ENCODE measurements at regions not wholly inside any gene's neighbourhood (a gene's known extent, or its start where the extent isn't known, plus 50 kb on each side); places are given as distances from the start of the nearest gene placed in this dataset.

- DNase-seq (ENCODE audit: low spot score) = no peak
- H3K4me3 ChIP-seq = no peak overlapping the region
- no peaks in the 10 kb centered on the region for H3K27me3 ChIP-seq
- no peaks in the 10 kb centered on the region for H3K9me3 ChIP-seq
- no peak overlapping the region for H3K27ac ChIP-seq
- no peaks in the 10 kb centered on the region for H3K36me3 ChIP-seq
- TF ChIP-seq CTCF (IDR thresholded peaks at IDR 0.05) = no peak
- H3K4me1 ChIP-seq = no peaks in the 10 kb centered on the region
These were observed 221.2 kb upstream of the TMPO start for GRCh38 chr12:98294051-98294805.

- H3K4me1 ChIP-seq = no peaks in the 10 kb centered on the region
- no peak overlapping the region for H3K4me3 ChIP-seq
- H3K36me3 ChIP-seq = no peaks in the 10 kb centered on the region
- no peak for TF ChIP-seq CTCF (IDR thresholded peaks at IDR 0.05)
- no peaks in the 10 kb centered on the region for H3K27me3 ChIP-seq
- no peaks in the 10 kb centered on the region for H3K9me3 ChIP-seq
- no peak overlapping the region for H3K27ac ChIP-seq
- DNase-seq (ENCODE audit: low spot score) = no peak
These were observed 219.7 kb upstream of the TMPO start for GRCh38 chr12:98295681-98296080.

GRCh38 chr12:98296462-98297079 is 218.8 kb upstream of the TMPO start:
- H3K9me3 ChIP-seq = no peaks in the 10 kb centered on the region
- no peak overlapping the region for H3K27ac ChIP-seq
- no peak for DNase-seq (ENCODE audit: low spot score)
- H3K27me3 ChIP-seq = no peaks in the 10 kb centered on the region
- H3K36me3 ChIP-seq = no peaks in the 10 kb centered on the region
- H3K4me1 ChIP-seq = no peaks in the 10 kb centered on the region
- H3K4me3 ChIP-seq = no peak overlapping the region
- no peak for TF ChIP-seq CTCF (IDR thresholded peaks at IDR 0.05)

GRCh38 chr12:98297538-98297937 is 217.9 kb upstream of the TMPO start:
- Histone ChIP-seq H3K27me3 (no peaks in the 10 kb centered on the region), H3K9me3 (no peaks in the 10 kb centered on the region), H3K27ac (no peak overlapping the region), H3K4me1 (no peaks in the 10 kb centered on the region), H3K4me3 (no peak overlapping the region), H3K36me3 (no peaks in the 10 kb centered on the region)
- no peak for TF ChIP-seq CTCF (IDR thresholded peaks at IDR 0.05)
- DNase-seq (ENCODE audit: low spot score) = no peak

- Histone ChIP-seq H3K4me1 (no peaks in the 10 kb centered on the region), H3K27me3 (no peaks in the 10 kb centered on the region), H3K4me3 (no peak overlapping the region), H3K27ac (no peak overlapping the region), H3K9me3 (no peaks in the 10 kb centered on the region), H3K36me3 (no peaks in the 10 kb centered on the region)
- DNase-seq (ENCODE audit: low spot score) = no peak
- no peak for TF ChIP-seq CTCF (IDR thresholded peaks at IDR 0.05)
These were observed 207.2 kb upstream of the TMPO start for GRCh38 chr12:98308141-98308540.

Data from right atrium auricular region (tissue), 2 donors.